Liver (tissue), 3 donors: ENCODE measurements at regions not wholly inside any gene's neighbourhood (a gene's known extent, or its start where the extent isn't known, plus 50 kb on each side); places are given as distances from the start of the nearest gene placed in this dataset.

Experiments
- CTCF ChIP-seq: fragments of 150-350 bp; IDR thresholded peaks from 2 replicates; pipeline ENCODE4 v1.5.1; 2017; ENCODE audit warnings: improper control_type of control experiment, low read depth, low read length; ENCODE audit not compliant: missing input control
- GABPA ChIP-seq, 2 donors: IDR thresholded peaks in 1 of 2; conservative IDR thresholded peaks in 1 of 2; 2 replicates each; pipeline ENCODE4 v1.6.1; 2016; ENCODE audit warnings: antibody characterized with exemption in 2 of 2, mild to moderate bottlenecking in 1 of 2, moderate library complexity in 1 of 2
- MAX ChIP-seq: IDR thresholded peaks from 2 replicates; pipeline ENCODE4 v1.6.1; 2016; ENCODE audit warnings: antibody characterized with exemption
- donor health status: healthy.
- donor health status: healthy.

GRCh38 chr11:19631712-19632498 is 80.7 kb upstream of the NAV2 start:
- no peak for TF ChIP-seq MAX
- no peak for TF ChIP-seq CTCF
- no peak for TF ChIP-seq GABPA (IDR thresholded peaks at IDR 0.05 in 1 of 2, conservative IDR thresholded peaks at IDR 0.05 in 1 of 2)
